Liver (tissue), 3 donors: ENCODE measurements at regions not wholly inside any gene's neighbourhood (a gene's known extent, or its start where the extent isn't known, plus 50 kb on each side); places are given as distances from the start of the nearest gene placed in this dataset.
"Not testable (repeated sequence)": the region's sequence is repeated elsewhere in the genome, so short reads cannot be mapped to it uniquely, and the experiment has no call there.

Experiments
- FOXA1 ChIP-seq: IDR thresholded peaks from 2 replicates; pipeline ENCODE4 v1.6.1; 2016; ENCODE audit warnings: antibody characterized with exemption
- FOXA2 ChIP-seq: IDR thresholded peaks from 2 replicates; pipeline ENCODE4 v1.6.1; 2016; ENCODE audit warnings: antibody characterized with exemption
- JUND ChIP-seq, 2 donors: IDR thresholded peaks; 2 replicates each; pipeline ENCODE4 v1.6.1; 2016; ENCODE audit warnings: antibody characterized with exemption in 2 of 2
- RAD21 ChIP-seq, 2 donors: IDR thresholded peaks; 2 replicates each; pipeline ENCODE4 v1.6.1; 2016; ENCODE audit warnings: antibody characterized with exemption in 2 of 2, mild to moderate bottlenecking in 2 of 2
- SP1 ChIP-seq: IDR thresholded peaks from 2 replicates; pipeline ENCODE4 v1.6.1; 2018; ENCODE audit warnings: antibody characterized with exemption, mild to moderate bottlenecking
- TF ChIP-seq, protein P1 (sequence below): fragments of 150-350 bp; IDR thresholded peaks from 2 replicates; pipeline ENCODE4 v1.5.1; 2017; ENCODE audit warnings: improper control_type of control experiment, low read depth, low read length; ENCODE audit not compliant: missing input control
- TF ChIP-seq, protein P2 (sequence below): IDR thresholded peaks from 2 replicates; pipeline ENCODE4 v1.6.1; 2016; ENCODE audit warnings: antibody characterized with exemption
- donor health status: healthy.
- donor health status: healthy.

DNA sequence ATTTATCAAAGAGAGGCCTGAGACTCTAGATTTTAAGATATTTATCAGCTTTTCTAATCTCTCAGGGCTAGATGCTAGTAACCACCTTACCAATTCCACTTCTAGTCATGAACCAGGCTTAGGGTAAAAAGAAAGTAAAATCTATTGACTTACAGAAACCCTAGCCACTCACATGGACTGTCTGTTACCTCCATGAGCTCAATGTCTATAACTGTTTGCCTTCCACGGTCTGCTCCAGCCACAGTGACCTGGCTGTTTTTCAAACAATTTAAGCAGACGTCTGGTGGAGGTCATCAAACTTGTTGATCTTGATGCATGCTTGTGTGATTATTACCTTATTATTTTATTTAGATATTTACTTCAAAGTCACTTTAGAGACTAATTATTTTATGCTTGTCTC, 50.4 kb upstream of the CDY2B start:
- TF ChIP-seq, protein P1, sequence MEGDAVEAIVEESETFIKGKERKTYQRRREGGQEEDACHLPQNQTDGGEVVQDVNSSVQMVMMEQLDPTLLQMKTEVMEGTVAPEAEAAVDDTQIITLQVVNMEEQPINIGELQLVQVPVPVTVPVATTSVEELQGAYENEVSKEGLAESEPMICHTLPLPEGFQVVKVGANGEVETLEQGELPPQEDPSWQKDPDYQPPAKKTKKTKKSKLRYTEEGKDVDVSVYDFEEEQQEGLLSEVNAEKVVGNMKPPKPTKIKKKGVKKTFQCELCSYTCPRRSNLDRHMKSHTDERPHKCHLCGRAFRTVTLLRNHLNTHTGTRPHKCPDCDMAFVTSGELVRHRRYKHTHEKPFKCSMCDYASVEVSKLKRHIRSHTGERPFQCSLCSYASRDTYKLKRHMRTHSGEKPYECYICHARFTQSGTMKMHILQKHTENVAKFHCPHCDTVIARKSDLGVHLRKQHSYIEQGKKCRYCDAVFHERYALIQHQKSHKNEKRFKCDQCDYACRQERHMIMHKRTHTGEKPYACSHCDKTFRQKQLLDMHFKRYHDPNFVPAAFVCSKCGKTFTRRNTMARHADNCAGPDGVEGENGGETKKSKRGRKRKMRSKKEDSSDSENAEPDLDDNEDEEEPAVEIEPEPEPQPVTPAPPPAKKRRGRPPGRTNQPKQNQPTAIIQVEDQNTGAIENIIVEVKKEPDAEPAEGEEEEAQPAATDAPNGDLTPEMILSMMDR = not testable (repeated sequence)
- not testable (repeated sequence) for TF ChIP-seq RAD21 (IDR thresholded peaks at IDR 0.05); FOXA2; JUND (IDR thresholded peaks at IDR 0.05); SP1; FOXA1
- TF ChIP-seq, protein P2, sequence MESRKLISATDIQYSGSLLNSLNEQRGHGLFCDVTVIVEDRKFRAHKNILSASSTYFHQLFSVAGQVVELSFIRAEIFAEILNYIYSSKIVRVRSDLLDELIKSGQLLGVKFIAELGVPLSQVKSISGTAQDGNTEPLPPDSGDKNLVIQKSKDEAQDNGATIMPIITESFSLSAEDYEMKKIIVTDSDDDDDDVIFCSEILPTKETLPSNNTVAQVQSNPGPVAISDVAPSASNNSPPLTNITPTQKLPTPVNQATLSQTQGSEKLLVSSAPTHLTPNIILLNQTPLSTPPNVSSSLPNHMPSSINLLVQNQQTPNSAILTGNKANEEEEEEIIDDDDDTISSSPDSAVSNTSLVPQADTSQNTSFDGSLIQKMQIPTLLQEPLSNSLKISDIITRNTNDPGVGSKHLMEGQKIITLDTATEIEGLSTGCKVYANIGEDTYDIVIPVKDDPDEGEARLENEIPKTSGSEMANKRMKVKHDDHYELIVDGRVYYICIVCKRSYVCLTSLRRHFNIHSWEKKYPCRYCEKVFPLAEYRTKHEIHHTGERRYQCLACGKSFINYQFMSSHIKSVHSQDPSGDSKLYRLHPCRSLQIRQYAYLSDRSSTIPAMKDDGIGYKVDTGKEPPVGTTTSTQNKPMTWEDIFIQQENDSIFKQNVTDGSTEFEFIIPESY = not testable (repeated sequence)
